ENCODE measurements at regions not wholly inside any gene's neighbourhood (a gene's known extent, or its start where the extent isn't known, plus 50 kb on each side); places are given as distances from the start of the nearest gene placed in this dataset.

GRCh38 chr1:110264430-110264829 lies 54.3 kb downstream of the KCNC4 start (continued):
- TF ChIP-seq CHD7 (IDR thresholded peaks at IDR 0.05; ENCODE audit: insufficient replicate concordance, low read length): no peak
- no peak for TF ChIP-seq SP1 (IDR thresholded peaks at IDR 0.05; ENCODE audit: low read depth, low read length)

Measured in H1 (cell line).